GM18858 (cell line): ENCODE measurements at regions not wholly inside any gene's neighbourhood (a gene's known extent, or its start where the extent isn't known, plus 50 kb on each side); places are given as distances from the start of the nearest gene placed in this dataset.

Source experiments
- ATAC-seq: cut with Tn5 transposase; IDR thresholded peaks from one replicate; pipeline ENCODE4 v1.9.1; 2021; ENCODE audit not compliant: unreplicated experiment

- ATAC-seq: no peak
Observed at GRCh38 chr6:12576389-12576788, 140.2 kb upstream of the PHACTR1 start.

- ATAC-seq: no peak
Observed at GRCh38 chr6:12577124-12577850, 139.3 kb upstream of the PHACTR1 start.

- ATAC-seq: no peak
Observed at GRCh38 chr6:12578097-12578496, 138.5 kb upstream of the PHACTR1 start.

- ATAC-seq: no peak
Observed at GRCh38 chr6:12578751-12579150, 137.8 kb upstream of the PHACTR1 start.

GRCh38 chr6:12580290-12580689 is 136.3 kb upstream of the PHACTR1 start:
- no peak for ATAC-seq

- no peak for ATAC-seq
Observed at GRCh38 chr6:12582421-12583110, 134.0 kb upstream of the PHACTR1 start.

GRCh38 chr6:12584631-12585405 is 131.7 kb upstream of the PHACTR1 start:
- ATAC-seq: no peak

GRCh38 chr6:12585497-12585958 is 131.0 kb upstream of the PHACTR1 start:
- ATAC-seq: no peak

- no peak for ATAC-seq
Observed at GRCh38 chr6:12586721-12587480, 129.7 kb upstream of the PHACTR1 start.

GRCh38 chr6:12590901-12591300 is 125.7 kb upstream of the PHACTR1 start:
- no peak for ATAC-seq

- no peak for ATAC-seq
Observed at GRCh38 chr6:12592634-12593033, 123.9 kb upstream of the PHACTR1 start.

GRCh38 chr6:12593771-12594529 is 122.6 kb upstream of the PHACTR1 start:
- ATAC-seq: no peak

GRCh38 chr6:12594530-12594893 is 122.1 kb upstream of the PHACTR1 start:
- no peak for ATAC-seq

- ATAC-seq: no peak
Observed at GRCh38 chr6:12595161-12595811, 121.3 kb upstream of the PHACTR1 start.

GRCh38 chr6:12596731-12597130 is 119.8 kb upstream of the PHACTR1 start:
- no peak for ATAC-seq

GRCh38 chr6:12598919-12599318 is 117.6 kb upstream of the PHACTR1 start:
- no peak for ATAC-seq

- ATAC-seq: no peak
Observed at GRCh38 chr6:12601881-12602280, 114.7 kb upstream of the PHACTR1 start.

- no peak for ATAC-seq
Observed at GRCh38 chr6:12602342-12602741, 114.2 kb upstream of the PHACTR1 start.

- ATAC-seq: no peak
Observed at GRCh38 chr6:12602951-12603672, 113.5 kb upstream of the PHACTR1 start.
